ENCODE measurements at regions not wholly inside any gene's neighbourhood (a gene's known extent, or its start where the extent isn't known, plus 50 kb on each side); places are given as distances from the start of the nearest gene placed in this dataset.
"Not testable (repeated sequence)": the region's sequence is repeated elsewhere in the genome, so short reads cannot be mapped to it uniquely, and the experiment has no call there.

DNA sequence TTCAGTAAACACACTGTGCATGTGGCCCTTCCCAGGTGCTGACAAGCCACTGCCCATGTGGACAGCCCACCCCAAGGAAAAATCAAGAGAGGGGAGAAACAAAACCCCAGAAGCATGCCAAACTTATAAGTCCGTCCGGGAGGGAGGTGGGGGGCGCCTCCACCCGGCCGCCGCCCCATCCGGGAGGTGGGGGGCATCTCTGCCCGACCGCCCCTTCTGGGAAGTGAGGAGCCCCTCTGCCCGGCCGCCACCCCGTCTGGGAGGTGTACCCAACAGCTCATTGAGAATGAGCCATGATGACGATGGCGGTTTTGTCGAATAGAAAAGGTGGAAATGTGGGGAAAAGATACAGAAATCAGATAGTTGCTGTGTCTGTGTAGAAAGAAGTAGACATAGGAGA is 53.8 kb upstream of the C2CD4B start:
- no peak for DNase-seq

DNA sequence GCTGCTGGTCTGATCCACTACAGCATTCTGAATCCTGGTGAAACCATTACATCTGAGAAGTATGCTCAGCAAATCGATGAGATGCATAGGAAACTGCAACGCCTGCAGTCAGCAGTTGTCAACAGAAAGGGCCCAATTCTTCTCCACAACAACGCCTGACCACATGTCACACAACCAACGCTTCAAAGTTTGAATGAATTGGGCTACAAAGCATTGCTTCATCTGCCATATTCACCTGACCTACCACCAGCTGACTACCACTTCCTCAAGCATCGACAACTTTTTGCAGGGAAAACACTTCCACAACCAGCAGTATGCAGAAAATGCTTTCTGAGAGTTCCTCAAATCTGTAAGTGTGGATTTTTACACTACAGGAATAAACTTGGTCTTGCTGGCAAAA is 54.7 kb upstream of the C2CD4B start:
- no peak for DNase-seq

DNA sequence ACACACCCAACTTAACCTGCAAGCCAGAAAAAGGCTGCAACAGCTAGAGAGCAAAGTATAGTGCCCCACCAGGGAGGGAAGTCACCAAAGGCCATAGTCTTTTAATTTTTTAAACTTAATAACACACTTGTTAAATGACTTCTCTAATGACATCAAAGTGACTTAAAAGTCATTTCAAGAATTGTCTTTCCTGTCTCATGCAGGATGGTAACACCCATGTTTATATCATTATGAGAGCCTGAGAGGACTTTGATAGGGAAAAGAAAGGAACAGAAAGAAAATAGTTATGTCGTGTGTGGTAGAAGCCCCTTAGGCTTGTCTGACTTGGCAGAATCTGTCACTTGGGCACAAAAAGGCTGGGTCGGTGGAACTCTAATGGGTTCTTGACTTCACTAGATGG is 57.9 kb upstream of the C2CD4B start:
- no peak for DNase-seq

DNA sequence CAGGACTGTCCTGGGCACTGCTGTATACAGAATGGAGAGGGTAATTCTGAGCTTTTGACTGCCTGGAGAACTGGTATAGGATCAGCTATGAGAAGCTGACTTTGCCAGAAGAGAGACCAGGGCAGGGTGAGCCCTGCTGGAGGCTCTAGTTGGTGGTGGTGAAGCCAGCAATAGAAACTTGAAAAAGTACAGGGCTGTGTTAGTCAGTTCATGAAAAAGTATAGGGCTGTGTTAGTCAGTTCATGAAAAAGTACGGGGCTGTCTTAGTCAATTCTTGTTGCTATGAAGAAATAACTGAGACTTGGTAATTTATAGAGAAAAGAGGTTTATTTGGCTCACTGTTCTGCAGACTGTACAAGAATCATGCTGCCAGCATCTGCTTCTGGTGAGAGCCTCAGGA is 63.5 kb upstream of the C2CD4B start:
- no peak for DNase-seq

DNA sequence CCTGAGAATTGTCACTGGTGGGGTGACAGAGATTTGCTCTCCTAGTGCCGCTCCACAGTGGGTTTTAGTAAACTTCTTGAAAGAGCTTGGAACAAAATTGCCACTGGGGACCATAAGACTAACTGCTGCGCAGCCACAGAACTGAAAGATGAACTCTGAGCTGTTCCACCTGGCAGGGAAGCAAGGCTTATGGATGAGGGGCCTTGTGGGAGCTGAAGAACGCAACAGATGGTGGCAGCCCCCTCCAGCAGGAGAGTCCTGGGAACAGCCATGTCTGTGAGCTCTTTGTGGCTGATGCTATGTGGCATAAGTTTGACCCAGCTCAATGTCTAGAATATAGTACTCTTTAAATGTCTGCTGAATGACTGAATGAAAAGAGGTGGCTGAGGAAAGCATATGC is 66.8 kb upstream of the C2CD4B start:
- DNase-seq, result no peak

DNA sequence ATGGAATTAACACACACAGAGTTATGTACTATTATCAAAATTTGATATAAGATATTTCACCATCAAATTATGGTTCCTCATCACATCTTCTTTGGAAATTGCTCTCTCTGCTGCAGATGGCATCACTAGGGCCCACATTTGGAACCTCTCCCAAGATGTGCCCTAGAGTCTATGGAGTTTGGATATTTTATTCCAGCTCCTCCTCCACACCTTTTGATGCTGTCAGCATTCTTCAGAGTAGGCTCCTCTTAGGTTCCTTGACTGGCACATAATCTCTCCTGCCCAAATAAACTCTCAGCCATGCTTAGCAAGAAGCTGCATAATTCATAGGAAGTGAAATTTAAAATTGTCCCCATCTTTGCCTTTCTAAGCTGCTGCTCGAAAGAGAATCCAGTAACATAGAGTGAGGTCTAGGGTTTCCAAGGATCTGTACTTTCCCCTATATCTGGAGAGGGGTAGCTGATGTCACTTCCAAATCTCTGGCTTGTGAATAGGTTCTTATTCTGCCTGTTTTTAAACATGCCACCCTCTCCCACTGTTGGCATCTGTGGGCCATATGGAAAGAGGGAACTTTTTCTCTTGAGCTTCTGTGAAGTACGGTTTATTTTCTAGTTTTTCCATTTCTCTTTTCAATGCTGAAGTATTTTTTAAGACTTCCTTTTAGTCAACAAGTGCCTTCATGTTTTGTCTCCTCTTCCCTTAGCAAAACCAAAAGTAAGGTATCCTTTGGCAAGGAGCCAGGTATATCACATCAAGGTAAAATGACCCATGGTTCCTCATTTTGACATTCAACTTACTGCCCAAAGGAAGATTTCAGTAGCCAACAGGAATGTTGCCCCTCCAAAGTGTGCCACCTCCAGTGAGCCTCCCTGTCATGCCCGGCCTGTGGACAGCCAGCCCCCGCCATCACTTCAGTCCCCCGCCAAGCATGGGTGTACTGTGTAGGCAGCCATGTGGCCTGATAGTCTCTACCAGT is 75.3 kb upstream of the C2CD4B start:
- no peak for DNase-seq

DNA sequence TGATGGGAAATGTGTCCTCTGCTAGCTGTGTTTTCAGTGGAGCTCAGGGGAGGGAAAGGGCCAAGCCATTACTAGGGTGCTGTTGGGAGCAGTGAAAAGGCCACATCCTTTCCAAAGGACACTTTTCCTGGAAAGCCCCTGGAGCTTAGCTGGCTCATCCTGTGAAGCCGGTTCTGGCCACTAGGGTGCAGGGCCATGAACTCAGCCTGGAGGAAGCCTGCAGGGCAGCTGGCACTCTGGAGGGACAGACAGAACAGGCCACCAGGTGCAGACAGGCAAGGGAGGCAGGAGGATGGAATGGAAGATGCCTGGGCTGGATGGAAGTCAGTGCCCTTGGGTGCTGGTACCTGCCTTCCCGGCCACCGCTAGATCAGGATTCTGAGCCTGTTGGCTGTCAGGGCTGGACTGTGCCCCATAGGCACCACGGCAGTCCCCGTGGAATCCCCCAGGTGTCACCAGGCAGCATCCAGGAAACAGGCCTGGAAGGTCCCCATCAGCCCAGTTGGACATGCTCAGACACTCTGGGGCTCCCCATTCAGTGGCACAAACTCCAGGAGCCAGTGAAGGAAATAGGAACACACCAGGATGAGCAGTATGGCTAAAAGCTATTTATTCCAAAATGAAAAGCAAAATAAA is 76.2 kb upstream of the C2CD4B start:
- DNase-seq, result no peak

DNA sequence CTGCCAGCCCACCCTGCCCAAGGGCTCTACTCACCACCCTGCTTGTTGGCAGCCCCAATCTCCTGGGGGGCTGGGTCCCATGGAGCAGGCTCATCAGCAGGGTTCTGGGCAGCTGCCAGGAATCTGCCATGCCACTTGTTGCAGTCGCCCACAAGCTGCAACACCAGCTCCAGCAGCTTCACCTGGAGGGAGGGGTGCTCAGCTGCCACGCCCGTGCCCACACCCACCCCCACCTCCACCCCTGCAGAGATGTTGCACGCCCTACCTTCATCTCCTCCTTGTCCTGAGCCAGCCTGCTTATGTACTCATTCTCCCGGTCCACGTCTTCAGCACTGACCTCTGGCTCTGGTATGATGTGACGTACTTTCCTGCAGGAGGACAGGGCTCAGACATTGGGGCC is 77.9 kb upstream of the C2CD4B start:
- no peak for DNase-seq

DNA sequence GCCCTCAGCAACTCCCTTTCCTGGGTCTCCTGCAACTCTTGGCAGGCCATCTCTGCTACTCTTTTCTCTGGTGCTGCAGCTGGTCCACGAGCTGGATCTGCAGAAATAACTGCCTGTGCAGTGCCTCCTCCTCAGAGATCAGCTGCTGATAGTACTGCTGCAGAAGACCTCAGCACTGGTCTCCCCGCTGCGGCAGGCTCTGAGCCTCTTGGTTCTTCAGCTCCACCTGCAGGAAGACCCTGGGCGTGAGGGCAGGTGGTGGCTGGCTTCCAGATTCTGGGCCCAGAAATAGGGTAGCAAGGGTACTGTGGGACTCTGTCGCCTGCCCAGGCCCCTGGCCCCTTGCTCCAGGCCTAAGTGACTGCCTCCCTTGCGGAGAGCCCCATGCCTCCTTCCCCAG is 79.7 kb upstream of the C2CD4B start:
- DNase-seq, result no peak

DNA sequence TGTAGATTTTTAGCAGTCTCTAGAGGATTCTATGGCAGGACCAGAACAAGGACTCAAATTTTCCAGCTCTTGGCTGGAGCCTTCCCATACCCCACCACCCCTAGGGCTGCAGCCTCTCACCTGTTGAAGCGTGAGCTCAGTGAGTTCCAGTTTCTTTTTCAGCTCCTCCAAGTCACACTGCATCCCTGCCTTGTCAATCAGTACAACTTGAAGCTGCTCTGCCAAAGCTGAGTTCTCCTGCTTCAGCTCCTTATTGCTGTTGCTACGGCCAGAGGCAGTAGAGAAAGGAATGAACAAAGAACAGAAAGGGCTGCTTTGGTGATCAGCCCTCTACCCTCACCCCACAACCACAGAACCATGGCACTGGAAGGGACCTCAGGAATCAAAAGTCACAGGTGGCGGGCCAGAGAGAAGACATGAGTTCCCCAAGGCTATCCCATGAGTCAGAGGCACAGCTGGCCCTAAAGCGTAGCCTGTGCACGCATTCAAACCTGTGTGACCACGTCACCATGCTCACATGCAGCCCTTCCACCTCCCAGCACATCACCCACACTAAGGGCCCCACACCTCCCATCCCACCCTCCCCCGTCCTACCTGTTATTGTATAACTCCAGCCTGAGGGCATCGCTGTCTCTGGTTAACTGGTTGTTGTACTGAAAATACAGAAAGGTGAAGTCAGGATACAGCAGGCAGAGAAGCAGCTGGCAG is 83.3 kb upstream of the C2CD4B start:
- no peak for DNase-seq

DNA sequence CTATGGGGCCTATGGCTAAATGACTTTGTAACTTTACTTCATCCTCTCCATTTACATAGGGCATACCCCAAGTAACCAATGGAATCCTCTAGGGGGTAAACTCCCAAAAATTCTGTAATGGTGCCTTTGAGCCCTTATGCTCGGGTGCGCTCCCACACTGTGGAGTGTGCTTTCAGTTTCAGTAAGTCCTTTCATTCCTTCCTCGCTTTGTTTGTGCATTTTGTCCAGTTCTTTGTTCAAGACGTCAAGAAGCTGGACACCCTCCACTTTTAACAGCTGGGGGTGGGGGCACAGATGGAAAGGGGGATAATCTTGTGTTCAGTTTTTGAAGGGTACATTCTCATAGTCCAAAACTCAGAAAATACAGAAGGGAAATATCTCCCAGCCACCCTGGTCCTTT is 84.4 kb upstream of the C2CD4B start:
- DNase-seq, result no peak

DNA sequence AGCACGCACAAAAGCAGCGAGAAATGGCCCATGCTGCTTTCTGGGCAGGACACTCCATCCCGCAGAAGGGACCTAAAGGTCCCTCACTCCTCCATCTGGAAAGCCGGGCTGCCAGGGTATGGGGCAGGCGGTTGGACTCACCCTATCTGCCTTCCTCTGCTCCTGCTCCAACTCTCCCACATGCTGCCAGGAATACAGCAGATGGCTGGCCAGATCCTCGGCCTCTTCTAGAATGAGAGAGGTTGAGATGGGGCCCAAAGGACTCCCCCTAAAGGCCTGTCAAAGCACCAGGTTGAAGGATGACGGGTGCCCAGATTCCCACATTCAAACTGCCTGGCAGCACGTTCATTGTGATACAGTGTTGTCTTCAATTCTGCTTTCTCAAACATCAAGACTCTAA is 85.1 kb upstream of the C2CD4B start:
- peak in 1 of 2 experiments; percentile 18 for DNase-seq

DNA sequence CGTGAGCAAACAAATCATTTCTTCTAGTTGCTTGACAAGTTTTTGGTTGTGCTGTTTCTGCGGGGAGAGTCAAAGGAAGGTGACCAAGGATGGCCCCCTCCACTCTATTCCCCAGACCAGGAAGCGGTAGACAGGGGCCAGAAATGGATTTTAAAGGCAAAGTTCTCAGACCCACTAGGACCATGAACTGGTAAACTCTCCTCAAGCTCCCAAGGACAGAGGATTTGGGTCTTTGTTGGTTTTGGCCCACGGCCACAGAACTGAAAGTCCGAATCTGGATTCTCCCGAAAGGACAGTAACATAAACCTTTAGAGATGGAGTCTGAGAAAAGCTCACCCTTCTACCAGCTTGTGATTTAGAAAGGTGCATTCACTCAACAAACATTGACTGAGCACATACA is 85.9 kb upstream of the C2CD4B start:
- DNase-seq, result no peak

DNA sequence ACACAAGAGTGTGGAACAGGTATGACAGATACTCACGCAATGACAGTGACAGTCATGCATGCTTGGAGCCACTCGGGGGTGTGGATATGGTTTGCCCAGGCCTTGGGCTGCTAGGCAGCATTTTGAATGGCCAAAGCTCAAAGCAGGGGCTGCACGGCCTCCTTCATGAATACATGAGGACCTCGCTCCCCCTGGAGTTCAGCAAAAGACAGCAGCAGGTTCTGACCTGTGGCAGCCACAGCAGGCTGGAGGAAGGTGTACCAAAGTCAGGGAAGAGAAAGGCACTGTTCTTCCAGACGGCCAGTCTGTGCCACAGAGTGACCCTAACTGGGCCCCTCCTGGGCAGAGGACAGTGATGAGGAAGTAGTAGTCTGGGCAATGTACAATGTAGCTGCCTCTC is 88.2 kb upstream of the C2CD4B start:
- DNase-seq, result no peak

DNA sequence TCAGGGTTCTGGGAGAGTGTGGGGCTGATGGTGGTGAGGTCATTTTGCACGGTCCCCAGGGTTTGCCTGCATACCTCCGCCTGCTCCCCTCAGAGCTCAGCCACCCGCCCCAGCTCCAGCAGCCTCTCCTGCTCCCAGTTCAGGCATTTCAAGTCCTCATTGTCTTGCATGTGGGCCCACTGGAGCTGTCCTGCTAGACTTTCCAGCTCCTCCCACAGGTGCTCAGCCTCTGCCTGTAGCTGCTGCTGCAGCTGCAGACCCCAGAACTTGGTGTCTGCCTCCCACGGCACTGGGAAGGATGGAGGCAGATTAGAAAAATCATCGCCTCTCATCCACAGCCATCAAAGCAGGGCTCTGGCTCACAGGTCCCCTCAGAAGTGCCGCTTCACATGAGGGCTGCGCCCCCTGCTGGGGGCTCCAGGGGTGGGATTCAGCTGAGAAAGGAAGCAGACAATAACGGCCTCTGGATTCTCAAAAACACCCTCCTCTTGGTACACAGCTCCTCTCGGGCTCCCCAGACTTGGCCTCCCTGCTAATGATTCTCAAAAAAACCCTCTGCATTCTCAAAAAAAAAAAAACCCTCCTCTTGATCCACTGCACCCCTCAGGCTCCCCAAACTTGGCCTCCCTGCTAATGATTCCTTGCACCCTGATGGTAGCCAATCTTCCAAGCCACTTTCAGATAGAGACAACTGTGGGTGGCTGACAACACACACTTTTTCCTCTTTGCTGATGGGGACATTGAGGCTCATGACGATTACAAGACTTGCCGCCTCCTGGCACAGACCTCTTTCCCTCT is 89.3 kb upstream of the C2CD4B start:
- DNase-seq, result peak; percentile 1 to 39

DNA sequence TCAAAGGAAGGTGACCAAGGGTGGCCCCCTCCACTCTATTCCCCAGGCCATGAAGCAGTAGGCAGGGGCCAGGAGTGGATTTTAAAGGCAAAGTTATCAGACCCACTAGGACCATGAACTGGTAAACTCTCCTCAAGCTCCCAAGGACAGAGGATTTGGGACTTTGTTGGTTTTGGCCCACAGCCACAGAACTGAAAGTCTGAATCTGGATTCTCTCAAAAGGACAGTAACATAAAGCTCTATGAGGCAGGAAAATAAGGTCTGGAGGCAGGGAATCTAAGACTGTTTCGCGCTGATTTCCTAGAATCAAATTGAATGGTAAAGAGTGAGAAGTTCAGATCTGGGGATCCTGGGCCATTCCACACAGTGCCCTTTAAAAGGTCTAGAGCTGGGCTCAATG is 91.3 kb upstream of the C2CD4B start:
- DNase-seq, result not testable (repeated sequence)

DNA sequence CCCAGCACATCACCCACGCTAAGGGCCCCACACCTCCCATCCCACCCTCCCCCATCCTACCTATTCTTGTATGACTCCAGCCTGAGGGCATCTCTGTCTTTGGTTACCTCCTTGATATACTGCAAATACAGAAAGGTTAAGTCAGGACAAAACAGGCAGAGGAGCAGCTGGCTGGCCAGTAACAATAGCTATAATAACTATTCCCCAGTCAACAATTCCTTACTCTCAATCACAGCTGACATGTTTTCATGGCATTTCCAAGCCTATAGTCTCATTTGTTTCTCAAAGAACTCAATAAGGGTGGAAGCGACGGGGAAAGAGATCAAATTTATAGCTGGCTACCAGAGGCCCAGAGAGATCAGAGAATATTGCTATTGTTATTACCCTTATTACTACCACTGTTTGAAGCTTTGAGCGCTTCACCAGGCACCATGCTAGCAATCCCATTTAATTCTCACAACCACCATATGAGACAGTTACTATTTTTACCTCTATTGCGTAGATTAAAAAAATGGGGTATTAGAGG is 93.0 kb upstream of the C2CD4B start:
- DNase-seq, result no peak

DNA sequence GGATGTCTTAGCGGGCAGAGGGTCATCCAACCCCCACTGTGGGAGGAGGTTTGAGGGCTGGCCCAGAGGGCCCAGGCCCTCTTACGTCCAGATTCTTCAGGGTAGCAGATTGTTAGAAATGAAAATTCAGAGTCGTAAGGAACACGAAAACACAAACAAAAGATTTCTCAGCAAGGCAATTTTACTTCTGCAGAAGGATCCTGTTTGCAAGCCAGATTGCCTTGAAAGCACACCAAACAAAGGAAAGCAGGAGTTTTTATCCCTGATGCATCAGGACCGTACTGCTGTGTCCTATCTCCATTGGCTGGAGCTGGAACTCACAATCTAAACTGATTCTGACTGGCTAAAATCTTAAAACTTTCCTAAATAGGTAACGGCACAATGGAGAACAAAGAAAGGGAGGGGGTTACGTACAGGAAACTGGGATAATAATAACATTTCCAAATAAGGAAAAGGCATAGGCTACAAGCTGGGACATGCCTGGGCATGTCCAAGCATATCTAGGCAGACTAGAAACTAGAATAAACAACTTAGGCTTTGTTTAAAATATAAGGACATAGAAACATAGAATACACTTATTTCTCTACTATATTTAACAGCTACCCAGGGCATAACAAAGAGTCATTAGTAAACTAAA is 97.3 kb upstream of the C2CD4B start:
- no peak for DNase-seq

DNA sequence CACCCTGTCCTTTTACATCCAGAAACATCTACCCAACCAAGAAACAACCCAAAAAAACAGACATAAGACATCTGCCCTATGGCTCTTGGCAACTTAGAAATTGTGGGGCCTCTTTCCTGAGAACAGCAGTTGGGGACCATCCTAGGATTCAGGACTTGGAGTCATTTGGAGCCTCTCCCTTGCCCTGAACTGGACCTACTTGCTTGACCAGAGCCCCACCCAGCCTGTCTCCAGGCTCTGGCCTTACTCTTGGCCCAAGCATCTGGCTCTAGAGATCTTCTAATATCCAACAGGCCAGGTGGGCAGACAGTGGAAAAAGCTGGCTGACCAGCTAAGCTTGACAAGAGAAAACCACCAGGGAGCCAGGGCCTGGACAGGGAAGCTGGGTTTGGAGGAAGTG is 99.1 kb upstream of the C2CD4B start:
- DNase-seq, result no peak

DNA sequence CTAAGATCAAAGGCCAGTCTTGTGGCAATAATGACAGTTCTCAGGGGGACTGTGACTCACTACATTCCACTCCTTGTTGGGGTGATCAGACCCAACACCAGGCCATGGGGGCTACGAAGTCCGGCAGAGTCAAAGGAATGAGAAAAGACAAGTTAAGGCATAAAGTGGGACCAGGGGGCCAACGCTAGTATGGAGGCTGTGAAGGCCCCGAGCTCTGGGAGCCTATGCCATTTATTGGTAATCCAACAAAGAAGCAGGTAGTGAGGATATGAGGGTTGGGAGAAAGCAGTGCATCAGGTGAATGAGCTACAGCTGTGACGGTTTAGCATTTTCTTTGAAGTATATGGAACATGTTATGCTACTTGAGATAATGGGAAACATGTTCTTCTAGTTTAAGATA is 104.4 kb upstream of the C2CD4B start:
- no peak for DNase-seq

DNA sequence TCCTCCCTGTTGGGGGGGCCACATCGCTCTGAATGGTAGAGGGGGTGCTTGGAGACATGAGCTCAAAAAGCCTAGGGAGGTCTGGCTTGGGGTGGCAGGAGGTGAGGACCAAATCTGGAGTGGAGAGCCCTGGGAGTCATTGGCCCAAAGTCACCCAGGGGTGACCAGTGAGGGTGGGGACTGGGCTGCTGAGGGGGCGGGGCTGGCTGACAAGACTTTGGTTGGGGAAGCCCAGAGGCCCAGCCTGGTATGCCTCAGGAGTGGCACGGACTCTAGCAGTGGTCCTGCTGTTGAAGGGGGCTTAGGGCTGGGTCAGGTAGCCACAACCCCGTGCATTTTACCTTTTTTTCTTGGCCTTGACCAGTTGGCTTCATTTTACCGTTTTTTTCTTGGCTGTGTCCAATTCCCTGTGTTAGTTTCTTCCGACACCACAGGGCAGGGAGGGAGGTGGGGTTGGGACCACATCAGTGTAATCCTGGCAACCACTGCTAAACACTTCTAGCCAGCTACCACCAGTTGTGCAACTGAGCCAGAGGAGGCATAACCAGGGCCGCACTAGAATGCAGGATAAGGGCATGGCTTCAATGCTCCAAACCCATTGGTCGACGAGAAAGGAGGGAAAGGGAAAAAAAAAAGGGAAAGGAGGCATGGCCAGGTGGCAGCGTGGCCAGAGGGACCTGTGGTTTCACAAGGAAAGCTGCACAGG is 105.3 kb upstream of the C2CD4B start:
- DNase-seq, result no peak

DNA sequence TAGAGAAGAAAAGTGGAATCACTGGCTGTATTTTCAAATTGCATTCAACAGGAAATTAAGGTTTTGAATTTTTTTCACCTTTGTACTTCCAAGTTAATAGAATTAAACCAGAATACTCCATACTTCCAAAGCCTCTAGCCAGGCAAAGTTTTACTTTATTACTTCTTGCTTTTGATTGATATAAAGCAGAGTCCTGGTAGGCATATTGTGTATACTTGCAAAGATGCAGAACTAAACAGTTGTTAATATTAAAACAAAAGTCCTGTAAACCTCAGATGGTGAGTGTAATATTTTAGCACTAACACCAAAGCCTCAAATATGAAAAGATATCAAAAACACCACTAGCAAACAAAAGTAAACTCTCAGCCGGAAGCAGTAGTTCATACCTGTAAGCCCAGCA is 107.2 kb upstream of the C2CD4B start:
- no peak for DNase-seq

All from NCI-H446 (cell line).